ENCODE measurements at regions not wholly inside any gene's neighbourhood (a gene's known extent, or its start where the extent isn't known, plus 50 kb on each side); places are given as distances from the start of the nearest gene placed in this dataset.

- TF ChIP-seq CTCF (IDR thresholded peaks at IDR 0.05) = no peak
- TF ChIP-seq POLR2AphosphoS5 (IDR thresholded peaks at IDR 0.05) = no peak
- no peak for TF ChIP-seq POLR2A (IDR thresholded peaks at IDR 0.05; ENCODE audit: low read depth)
- no peak for TF ChIP-seq EP300 (IDR thresholded peaks at IDR 0.05)
Measured at GRCh38 chr10:107299606-107300005, 135.1 kb upstream of the SORCS1 start.
